ENCODE measurements at regions not wholly inside any gene's neighbourhood (a gene's known extent, or its start where the extent isn't known, plus 50 kb on each side); places are given as distances from the start of the nearest gene placed in this dataset.

DNA sequence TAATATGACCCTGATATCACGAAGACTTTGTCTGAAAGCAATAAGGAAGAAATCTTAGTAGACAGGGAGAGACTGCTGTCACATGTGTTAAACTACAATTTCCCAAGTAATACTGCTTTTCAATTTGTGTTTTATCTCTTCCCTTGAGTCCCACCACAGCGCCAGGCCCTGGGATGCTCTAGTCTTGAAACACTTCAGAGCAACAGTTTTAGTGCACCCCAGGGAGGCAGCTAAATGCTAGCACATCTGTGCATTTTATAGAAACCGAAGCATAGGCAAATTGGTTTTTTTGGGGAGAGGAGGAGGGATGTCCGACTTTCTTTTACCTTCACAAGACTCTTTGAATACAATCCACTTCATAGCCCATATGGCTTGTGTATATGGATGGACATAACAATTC, 550.0 kb upstream of the SYT4 start:
- TF ChIP-seq, protein P1, sequence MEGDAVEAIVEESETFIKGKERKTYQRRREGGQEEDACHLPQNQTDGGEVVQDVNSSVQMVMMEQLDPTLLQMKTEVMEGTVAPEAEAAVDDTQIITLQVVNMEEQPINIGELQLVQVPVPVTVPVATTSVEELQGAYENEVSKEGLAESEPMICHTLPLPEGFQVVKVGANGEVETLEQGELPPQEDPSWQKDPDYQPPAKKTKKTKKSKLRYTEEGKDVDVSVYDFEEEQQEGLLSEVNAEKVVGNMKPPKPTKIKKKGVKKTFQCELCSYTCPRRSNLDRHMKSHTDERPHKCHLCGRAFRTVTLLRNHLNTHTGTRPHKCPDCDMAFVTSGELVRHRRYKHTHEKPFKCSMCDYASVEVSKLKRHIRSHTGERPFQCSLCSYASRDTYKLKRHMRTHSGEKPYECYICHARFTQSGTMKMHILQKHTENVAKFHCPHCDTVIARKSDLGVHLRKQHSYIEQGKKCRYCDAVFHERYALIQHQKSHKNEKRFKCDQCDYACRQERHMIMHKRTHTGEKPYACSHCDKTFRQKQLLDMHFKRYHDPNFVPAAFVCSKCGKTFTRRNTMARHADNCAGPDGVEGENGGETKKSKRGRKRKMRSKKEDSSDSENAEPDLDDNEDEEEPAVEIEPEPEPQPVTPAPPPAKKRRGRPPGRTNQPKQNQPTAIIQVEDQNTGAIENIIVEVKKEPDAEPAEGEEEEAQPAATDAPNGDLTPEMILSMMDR (conservative IDR thresholded peaks at IDR 0.05 in 1 of 2, IDR thresholded peaks at IDR 0.05 in 1 of 2; ENCODE audit: low read depth in 1 of 2, low read length in 2 of 2), result no peak
- TF ChIP-seq EZH2 (IDR thresholded peaks at IDR 0.05; ENCODE audit: low read length, missing control alignments), result no peak
